Neural cell (in vitro differentiated cells): ENCODE measurements at regions not wholly inside any gene's neighbourhood (a gene's known extent, or its start where the extent isn't known, plus 50 kb on each side); places are given as distances from the start of the nearest gene placed in this dataset.

Experiments
- H2AFZ ChIP-seq: fragments of 200-600, 300-800 bp; sonication (generic), shearing (Covaris generic); 2 replicates; pipeline ENCODE4 v1.6.0; 2014; ENCODE audit warnings: low read depth, mild to moderate bottlenecking, antibody characterized with exemption, low read length, moderate library complexity
- H3F3A ChIP-seq: fragments of 200-600 bp; shearing (Covaris generic); 2 replicates; pipeline ENCODE4 v1.6.1; 2016; ENCODE audit warnings: mild to moderate bottlenecking, moderate library complexity, mixed read lengths, antibody characterized with exemption, low read length; ENCODE audit not compliant: insufficient read depth, poor library complexity, severe bottlenecking
- H3K27ac ChIP-seq: fragments of 200-600, 300-800 bp; sonication (generic), shearing (Covaris generic); 2 replicates; pipeline ENCODE4 v1.5.1; 2014; ENCODE audit warnings: mild to moderate bottlenecking, low read length, moderate library complexity
- H3K27me3 ChIP-seq: fragments of 300-800, 200-600 bp; sonication (generic), shearing (Covaris generic); 2 replicates; pipeline ENCODE4 v1.6.0; 2014; ENCODE audit warnings: mild to moderate bottlenecking, low read depth, low read length, moderate library complexity; ENCODE audit not compliant: insufficient read depth
- H3K36me3 ChIP-seq: fragments of 300-800, 200-600 bp; sonication (generic), shearing (Covaris generic); 2 replicates; pipeline ENCODE4 v1.5.1; 2014; ENCODE audit warnings: mild to moderate bottlenecking, antibody characterized with exemption, low read length, moderate library complexity; ENCODE audit not compliant: insufficient read depth
- H3K4me2 ChIP-seq: fragments of 300-800, 200-600 bp; sonication (generic), shearing (Covaris generic); 2 replicates; pipeline ENCODE4 v1.6.0; 2014; ENCODE audit warnings: mild to moderate bottlenecking, low read length
- H3K4me3 ChIP-seq: fragments of 300-800, 200-600 bp; sonication (generic), shearing (Covaris generic); 2 replicates; pipeline ENCODE4 v1.5.1; 2014; ENCODE audit warnings: mild to moderate bottlenecking, low read length, moderate library complexity
- H3K79me2 ChIP-seq: fragments of 200-600 bp; shearing (Covaris generic); replicated peaks from 2 replicates; pipeline ENCODE4 v1.6.0; 2014; ENCODE audit warnings: mild to moderate bottlenecking, low read length, moderate library complexity; ENCODE audit not compliant: insufficient read depth
- H3K9ac ChIP-seq: fragments of 300-800, 200-600 bp; sonication (generic), shearing (Covaris generic); 2 replicates; pipeline ENCODE4 v1.6.1; 2016; ENCODE audit warnings: mild to moderate bottlenecking, low read length, mixed read lengths
- H3K9me2 ChIP-seq: fragments of 200-600 bp; shearing (Covaris generic); 2 replicates; pipeline ENCODE4 v1.6.1; 2016; ENCODE audit warnings: mild to moderate bottlenecking, low read length, mixed read lengths; ENCODE audit not compliant: insufficient read depth
- H3K9me3 ChIP-seq: fragments of 200-600, 300-800 bp; sonication (generic), shearing (Covaris generic); 2 replicates; pipeline ENCODE4 v1.6.1; 2016; ENCODE audit warnings: mild to moderate bottlenecking, mixed run types, low read length, moderate library complexity, mixed read lengths
- H4K20me1 ChIP-seq: fragments of 200-600 bp; shearing (Covaris generic); 2 replicates; pipeline ENCODE4 v1.6.1; 2016; ENCODE audit warnings: mild to moderate bottlenecking, mixed run types; ENCODE audit not compliant: insufficient read depth
- EP300 ChIP-seq: fragments of 450-650 bp; conservative IDR thresholded peaks from 2 replicates; pipeline ENCODE4 v1.6.1; 2014; ENCODE audit warnings: antibody characterized with exemption, mild to moderate bottlenecking, moderate library complexity; ENCODE audit not compliant: poor library complexity, severe bottlenecking
- EZH2 ChIP-seq: fragments of 200-600, 300-800 bp; shearing (Covaris generic), sonication (generic); IDR thresholded peaks from 2 replicates; pipeline ENCODE4 v1.6.1; 2014; ENCODE audit warnings: antibody characterized with exemption, low read length, borderline replicate concordance, mild to moderate bottlenecking; ENCODE audit not compliant: insufficient read depth, poor library complexity, severe bottlenecking
- MXI1 ChIP-seq: fragments of 450-650 bp; conservative IDR thresholded peaks from 2 replicates; pipeline ENCODE4 v1.6.1; 2014; ENCODE audit warnings: antibody characterized with exemption, mild to moderate bottlenecking; ENCODE audit not compliant: poor library complexity, severe bottlenecking
- POLR2AphosphoS5 ChIP-seq: IDR thresholded peaks from 2 replicates; pipeline ENCODE4 v1.6.1; 2012
- RAD21 ChIP-seq: fragments of 450-650 bp; conservative IDR thresholded peaks from 2 replicates; pipeline ENCODE4 v1.6.1; 2014; ENCODE audit warnings: antibody characterized with exemption, mild to moderate bottlenecking, moderate library complexity
- REST ChIP-seq: IDR thresholded peaks from 2 replicates; pipeline ENCODE4 v1.6.1; 2012; ENCODE audit warnings: borderline replicate concordance
- SMC3 ChIP-seq: fragments of 450-650 bp; conservative IDR thresholded peaks from 2 replicates; pipeline ENCODE4 v1.6.1; 2014; ENCODE audit warnings: antibody characterized with exemption, mild to moderate bottlenecking, moderate library complexity; ENCODE audit not compliant: poor library complexity
- TAF1 ChIP-seq: IDR thresholded peaks from 2 replicates; pipeline ENCODE4 v1.6.1; 2012; ENCODE audit warnings: low read depth
- TF ChIP-seq, protein P1 (sequence below): fragments of 450-650 bp; IDR thresholded peaks from 2 replicates; pipeline ENCODE4 v1.5.1; 2014; ENCODE audit warnings: antibody characterized with exemption, mild to moderate bottlenecking, moderate library complexity; ENCODE audit not compliant: poor library complexity, severe bottlenecking

GRCh38 chr2:168345601-168346000 is 98.2 kb upstream of the STK39 start:
- H3F3A ChIP-seq = no peaks in the 10 kb centered on the region
- H3K4me2 ChIP-seq = no peak overlapping the region
- H3K36me3 ChIP-seq = no peaks in the 10 kb centered on the region
- TF ChIP-seq REST = no peak
- no peak for TF ChIP-seq TAF1
- TF ChIP-seq RAD21 = no peak
- TF ChIP-seq EZH2 = no peak
- TF ChIP-seq, protein P1, sequence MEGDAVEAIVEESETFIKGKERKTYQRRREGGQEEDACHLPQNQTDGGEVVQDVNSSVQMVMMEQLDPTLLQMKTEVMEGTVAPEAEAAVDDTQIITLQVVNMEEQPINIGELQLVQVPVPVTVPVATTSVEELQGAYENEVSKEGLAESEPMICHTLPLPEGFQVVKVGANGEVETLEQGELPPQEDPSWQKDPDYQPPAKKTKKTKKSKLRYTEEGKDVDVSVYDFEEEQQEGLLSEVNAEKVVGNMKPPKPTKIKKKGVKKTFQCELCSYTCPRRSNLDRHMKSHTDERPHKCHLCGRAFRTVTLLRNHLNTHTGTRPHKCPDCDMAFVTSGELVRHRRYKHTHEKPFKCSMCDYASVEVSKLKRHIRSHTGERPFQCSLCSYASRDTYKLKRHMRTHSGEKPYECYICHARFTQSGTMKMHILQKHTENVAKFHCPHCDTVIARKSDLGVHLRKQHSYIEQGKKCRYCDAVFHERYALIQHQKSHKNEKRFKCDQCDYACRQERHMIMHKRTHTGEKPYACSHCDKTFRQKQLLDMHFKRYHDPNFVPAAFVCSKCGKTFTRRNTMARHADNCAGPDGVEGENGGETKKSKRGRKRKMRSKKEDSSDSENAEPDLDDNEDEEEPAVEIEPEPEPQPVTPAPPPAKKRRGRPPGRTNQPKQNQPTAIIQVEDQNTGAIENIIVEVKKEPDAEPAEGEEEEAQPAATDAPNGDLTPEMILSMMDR = no peak
- TF ChIP-seq SMC3 = no peak
- TF ChIP-seq EP300 = no peak
- no peak for TF ChIP-seq POLR2AphosphoS5
- TF ChIP-seq MXI1 = no peak
- no peaks in the 10 kb centered on the region for H3K27me3 ChIP-seq
- no peaks in the 10 kb centered on the region for H3K9me2 ChIP-seq
- no peak overlapping the region for H3K4me3 ChIP-seq
- no peak overlapping the region for H3K9ac ChIP-seq
- H3K9me3 ChIP-seq = no peaks in the 10 kb centered on the region
- no peaks in the 10 kb centered on the region for H3K79me2 ChIP-seq
- H3K27ac ChIP-seq = no peak overlapping the region
- H4K20me1 ChIP-seq = no peaks in the 10 kb centered on the region
- no peak overlapping the region for H2AFZ ChIP-seq

GRCh38 chr2:168346725-168347477 is 99.5 kb upstream of the STK39 start:
- Histone ChIP-seq H3K9ac (peak overlapping the region; percentile 27), H3F3A (no peaks in the 10 kb centered on the region), H3K36me3 (no peaks in the 10 kb centered on the region), H3K4me2 (no peak overlapping the region), H3K9me2 (no peaks in the 10 kb centered on the region), H3K4me3 (peak overlapping the region; percentile 17), H3K27ac (no peak overlapping the region), H2AFZ (no peak overlapping the region), H4K20me1 (no peaks in the 10 kb centered on the region), H3K27me3 (no peaks in the 10 kb centered on the region), H3K79me2 (no peaks in the 10 kb centered on the region), H3K9me3 (no peaks in the 10 kb centered on the region)
- TF ChIP-seq SMC3 (peak; percentile 93), TAF1 (no peak), REST (no peak), RAD21 (peak; percentile 93)
- TF ChIP-seq, protein P1 = peak; percentile 80
